ENCODE measurements at regions not wholly inside any gene's neighbourhood (a gene's known extent, or its start where the extent isn't known, plus 50 kb on each side); places are given as distances from the start of the nearest gene placed in this dataset.
"Not testable (repeated sequence)": the region's sequence is repeated elsewhere in the genome, so short reads cannot be mapped to it uniquely, and the experiment has no call there.

DNA sequence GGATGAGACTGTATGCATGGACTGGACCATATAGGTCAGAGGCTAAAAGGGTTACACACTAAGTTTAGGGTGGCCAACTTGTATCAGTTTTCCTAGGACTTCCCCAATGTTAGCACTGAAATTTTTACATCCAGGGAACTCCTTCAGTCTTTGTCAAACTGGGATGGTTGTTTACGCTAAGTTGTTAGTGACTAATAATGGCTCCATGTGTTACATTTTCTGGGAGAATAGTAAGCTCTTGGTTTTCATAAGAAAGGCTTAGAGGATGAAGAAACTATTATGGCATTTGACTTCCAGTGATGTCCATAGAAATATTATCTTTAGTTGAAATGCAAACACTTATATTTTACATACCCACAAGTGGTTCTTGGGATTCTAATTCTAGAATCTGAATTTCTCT is 57.9 kb upstream of the ST3GAL6 start:
- no peak for ATAC-seq

DNA sequence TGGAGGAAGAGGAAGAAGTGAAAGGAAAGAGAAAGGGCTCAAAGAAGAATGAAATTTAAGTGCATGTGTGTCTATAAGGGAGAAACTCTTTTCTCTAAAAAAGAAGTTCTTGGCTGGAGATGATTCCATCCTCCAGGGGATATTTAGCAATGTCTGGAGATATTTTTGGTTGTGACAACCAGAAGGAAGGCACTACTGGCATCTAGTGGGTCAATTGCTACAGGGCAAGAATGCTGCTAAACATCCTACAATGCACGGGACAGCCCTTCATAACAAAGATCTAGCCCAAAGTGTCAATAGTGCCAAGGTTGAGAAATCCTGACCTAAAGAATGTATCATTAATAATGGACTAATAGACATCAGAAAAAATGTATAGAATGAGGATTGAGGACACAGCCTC is 57.4 kb upstream of the ST3GAL6 start:
- ATAC-seq: no peak

DNA sequence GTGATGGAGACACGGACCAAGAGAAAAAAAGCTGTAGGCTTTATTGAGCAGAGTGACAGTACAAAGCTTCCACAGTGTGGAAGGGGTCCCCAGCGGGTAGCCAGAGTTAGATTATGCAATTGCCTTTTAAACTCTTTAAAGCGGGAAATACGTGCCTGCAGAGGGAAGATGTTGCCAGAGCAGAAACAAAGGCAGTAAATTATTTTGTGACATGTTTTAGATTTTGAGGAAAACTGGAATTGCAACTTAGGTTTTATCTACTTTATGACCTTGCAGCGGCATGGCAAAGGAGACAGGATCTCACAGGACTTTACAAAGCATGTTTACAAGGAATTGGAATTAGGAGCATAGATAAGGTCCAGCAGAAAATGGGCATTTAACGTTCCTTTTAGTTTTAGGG is 54.5 kb upstream of the ST3GAL6 start:
- not testable (repeated sequence) for ATAC-seq

DNA sequence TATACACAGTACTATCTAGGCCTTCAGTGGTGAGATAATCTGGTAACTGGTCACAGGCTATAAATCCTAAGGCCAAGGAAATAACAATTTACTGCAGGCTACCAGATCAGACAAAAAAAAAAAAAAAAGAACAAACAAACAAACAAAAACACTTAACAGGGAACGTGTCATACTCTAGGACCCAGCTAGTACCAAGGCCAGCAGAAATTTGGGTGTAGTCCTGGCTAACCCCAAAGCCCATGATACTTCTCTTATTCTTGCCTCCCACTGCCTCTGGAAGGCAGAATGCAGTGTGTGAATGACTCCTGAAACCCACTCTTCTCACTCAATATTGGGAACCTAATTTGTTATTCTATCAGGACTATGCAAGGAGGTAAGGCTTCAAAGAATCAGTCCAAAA is 53.7 kb upstream of the ST3GAL6 start:
- ATAC-seq: no peak

DNA sequence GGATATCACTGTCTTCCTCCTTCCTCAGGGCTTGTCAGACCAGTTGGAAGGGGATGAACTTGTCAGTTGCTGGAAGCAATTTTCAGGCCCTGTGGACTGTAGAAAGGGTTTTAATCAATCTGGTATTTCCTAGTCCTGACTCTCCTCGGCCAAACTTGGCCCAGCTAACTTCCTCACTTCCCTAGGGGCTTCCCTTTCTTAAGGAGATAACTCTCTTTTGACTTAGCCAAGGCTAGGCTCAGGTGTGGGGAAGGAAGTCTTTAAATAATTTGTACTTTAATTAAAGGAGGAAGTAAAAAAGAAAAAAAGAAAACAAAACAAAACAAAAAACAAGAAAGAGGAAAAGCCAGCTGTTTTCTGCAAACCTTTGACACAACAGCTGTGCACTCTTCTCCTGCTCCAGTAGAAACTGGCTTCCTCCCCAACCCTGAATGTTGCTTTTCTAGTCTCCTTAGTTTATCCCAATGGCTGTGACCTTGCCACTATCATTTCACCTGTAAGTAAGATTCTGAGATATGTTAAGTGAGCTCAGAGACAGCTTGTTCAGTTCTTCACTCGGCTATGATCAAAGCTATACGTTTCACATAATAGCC is 53.0 kb upstream of the ST3GAL6 start:
- no peak for ATAC-seq

DNA sequence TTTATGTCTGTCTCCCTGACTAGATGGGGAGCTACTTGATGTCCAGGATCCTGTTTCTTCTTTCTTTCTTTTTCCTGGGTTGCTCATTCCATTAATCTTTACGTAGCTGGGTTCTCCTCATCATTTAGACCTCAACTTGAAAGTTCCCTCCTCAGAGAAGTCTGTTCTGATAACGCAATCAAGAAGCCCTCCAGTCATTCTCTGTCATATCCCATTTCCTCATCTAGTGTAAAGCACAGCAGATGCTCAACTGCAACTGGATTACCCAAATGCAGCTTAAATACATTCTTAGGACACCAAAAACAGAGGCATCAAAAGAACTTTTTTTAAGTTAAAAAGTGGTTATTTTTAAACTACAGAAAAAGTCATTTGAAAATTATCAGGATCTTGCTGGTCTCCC is 51.7 kb upstream of the ST3GAL6 start:
- no peak for ATAC-seq

DNA sequence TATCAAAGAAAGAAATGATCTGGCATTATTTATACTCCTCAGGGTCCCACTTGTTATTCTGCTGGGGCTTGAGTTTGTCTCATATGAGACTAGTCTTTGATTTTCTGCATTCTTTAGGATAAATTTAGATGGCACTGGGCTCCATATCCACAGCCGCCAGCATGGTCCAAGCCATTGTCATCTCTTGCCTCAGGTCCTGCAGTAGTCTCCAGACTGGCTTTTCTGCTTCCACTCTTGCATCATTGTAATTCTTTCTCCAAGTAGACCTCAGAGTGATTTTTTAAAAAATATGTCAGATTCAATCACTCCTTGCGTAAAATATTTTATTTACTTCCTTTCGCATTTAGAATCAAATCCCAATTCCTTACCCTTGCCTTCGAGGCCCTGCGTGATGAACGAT is 50.4 kb upstream of the ST3GAL6 start:
- ATAC-seq: no peak

DNA sequence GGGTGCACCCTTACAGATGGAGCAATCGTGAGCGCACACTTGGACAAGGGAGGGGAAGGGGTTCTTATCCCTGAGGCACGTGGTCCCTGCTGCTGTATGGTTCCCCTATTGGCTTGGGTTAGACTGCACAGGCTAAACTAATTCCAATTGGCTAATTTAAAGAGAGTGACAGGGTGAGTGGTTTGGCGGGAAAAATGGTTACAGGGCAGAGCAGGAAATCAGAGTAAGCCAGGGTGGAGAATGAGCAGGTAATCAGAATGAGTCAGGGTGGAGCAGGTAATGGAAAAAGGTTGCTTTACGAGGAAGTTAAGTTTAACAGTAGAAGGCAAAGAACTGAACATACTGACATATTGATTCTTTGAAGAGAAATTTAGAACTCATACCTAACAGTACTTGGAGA is 49.8 kb upstream of the ST3GAL6 start:
- not testable (repeated sequence) for ATAC-seq

Measured in esophagus mucosa (tissue), 1 donor.